Skeletal muscle tissue (tissue), 3 donors: ENCODE measurements at regions not wholly inside any gene's neighbourhood (a gene's known extent, or its start where the extent isn't known, plus 50 kb on each side); places are given as distances from the start of the nearest gene placed in this dataset.

Source experiments
- H3K27ac ChIP-seq: one replicate; pipeline ENCODE4 v1.7.0; 2013; ENCODE audit warnings: mild to moderate bottlenecking, low read depth, low read length, inconsistent platforms
- H3K27me3 ChIP-seq, 3 donors: one replicate each; pipeline ENCODE4 v1.7.0; 2013; ENCODE audit warnings: low read length in 3 of 3; ENCODE audit not compliant: control insufficient read depth in 3 of 3, insufficient read depth in 3 of 3
- H3K36me3 ChIP-seq, 3 donors: one replicate each; pipeline ENCODE4 v1.7.0; 2013; ENCODE audit warnings: low read length in 3 of 3; ENCODE audit not compliant: control insufficient read depth in 3 of 3, insufficient read depth in 3 of 3
- H3K4me1 ChIP-seq, 3 donors: one replicate each; pipeline ENCODE4 v1.7.0; 2013; ENCODE audit warnings: low read length in 3 of 3, mild to moderate bottlenecking in 3 of 3; ENCODE audit not compliant: control insufficient read depth in 3 of 3, insufficient read depth in 3 of 3
- H3K4me3 ChIP-seq, 3 donors: one replicate each; pipeline ENCODE4 v1.7.0; 2013; ENCODE audit warnings: low read length in 3 of 3
- H3K9ac ChIP-seq, 3 donors: one replicate each; pipeline ENCODE4 v1.7.0; 2013; ENCODE audit warnings: low read length in 3 of 3, mild to moderate bottlenecking in 3 of 3, moderate library complexity in 2 of 3, low read depth in 1 of 3
- H3K9me3 ChIP-seq, 3 donors: one replicate each; pipeline ENCODE4 v1.7.0; 2013; ENCODE audit warnings: low read length in 3 of 3; ENCODE audit not compliant: control insufficient read depth in 3 of 3
- donor health status: Osteomylitis.

DNA sequence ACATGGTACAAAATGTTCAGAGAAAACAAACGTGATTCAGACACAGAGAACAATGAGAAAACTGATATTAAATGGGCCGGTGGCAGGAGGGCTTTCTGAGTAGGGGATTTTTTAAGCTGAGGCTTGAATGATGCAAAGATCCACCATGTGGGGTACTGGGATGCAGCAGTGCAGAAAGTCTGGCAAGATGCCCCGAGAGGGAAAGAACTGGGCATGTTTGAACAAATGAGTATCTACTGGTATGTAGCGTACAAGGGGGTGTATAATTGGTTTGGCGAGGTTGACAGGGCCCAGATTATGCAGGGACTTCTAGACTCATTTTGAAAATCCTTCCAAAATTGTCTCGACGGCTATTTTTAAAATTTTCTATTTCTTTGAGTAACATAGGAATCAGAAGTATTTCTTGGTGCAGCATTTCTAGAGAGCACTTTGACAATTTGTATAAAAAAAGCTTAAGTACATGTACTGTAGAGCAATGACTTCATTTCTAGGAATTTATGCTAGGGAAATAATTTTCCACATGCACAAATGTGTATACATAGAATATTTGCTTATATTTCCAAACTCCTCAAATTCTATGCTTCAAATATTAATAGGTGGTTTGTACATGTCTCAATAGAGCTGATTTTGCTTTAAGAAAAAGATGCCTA is 119.6 kb upstream of the DOK5 start:
- Histone ChIP-seq H3K9ac (no peak overlapping the region), H3K36me3 (no peaks in the 10 kb centered on the region), H3K4me1 (no peaks in the 10 kb centered on the region), H3K27ac (no peak overlapping the region), H3K27me3 (no peaks in the 10 kb centered on the region), H3K4me3 (no peak overlapping the region), H3K9me3 (no peaks in the 10 kb centered on the region)

DNA sequence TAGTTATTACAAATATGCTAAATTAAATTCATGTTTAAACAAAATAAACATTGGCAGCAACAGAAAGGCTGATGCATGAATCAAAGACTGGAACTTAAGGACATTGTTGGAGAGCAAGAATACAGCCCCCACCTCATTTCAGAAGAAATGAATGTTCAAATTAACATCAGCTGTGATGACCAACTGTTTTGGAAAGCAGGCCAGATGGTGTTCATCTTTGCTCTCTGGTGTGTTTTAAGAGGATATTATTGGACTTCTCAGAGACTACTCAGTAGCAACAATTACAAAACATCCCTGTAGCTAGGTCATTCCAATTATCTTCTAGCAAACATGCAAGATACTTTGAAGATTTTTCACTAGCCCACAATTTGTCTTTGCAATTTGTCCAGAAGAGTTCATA is 118.6 kb upstream of the DOK5 start:
- no peaks in the 10 kb centered on the region for H3K9me3 ChIP-seq
- no peaks in the 10 kb centered on the region for H3K27me3 ChIP-seq
- no peak overlapping the region for H3K27ac ChIP-seq
- H3K4me1 ChIP-seq, result no peaks in the 10 kb centered on the region
- H3K4me3 ChIP-seq, result no peak overlapping the region
- no peak overlapping the region for H3K9ac ChIP-seq
- H3K36me3 ChIP-seq, result no peaks in the 10 kb centered on the region

DNA sequence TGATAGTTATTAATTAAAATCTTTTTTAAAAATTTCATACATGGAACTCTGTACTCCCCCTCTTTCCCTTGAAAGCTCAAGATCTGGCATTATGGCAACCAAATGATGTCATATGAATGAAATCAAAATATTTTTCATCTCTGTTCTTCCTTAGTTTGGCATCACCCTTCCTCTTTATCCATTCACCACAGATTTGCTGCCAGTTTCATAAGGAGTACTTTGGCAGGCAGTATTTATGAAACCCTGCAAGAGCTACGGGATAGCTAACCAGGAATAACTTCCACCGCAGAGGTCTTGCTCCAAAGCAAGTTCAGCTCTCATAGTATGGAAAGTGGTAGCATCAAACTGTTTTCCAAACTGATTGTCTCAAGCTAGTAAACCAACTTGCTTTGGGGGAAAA is 113.9 kb upstream of the DOK5 start:
- Histone ChIP-seq H3K4me1 (no peaks in the 10 kb centered on the region), H3K4me3 (no peak overlapping the region), H3K27ac (no peak overlapping the region), H3K9ac (no peak overlapping the region), H3K36me3 (no peaks in the 10 kb centered on the region), H3K9me3 (no peaks in the 10 kb centered on the region), H3K27me3 (no peaks in the 10 kb centered on the region)

DNA sequence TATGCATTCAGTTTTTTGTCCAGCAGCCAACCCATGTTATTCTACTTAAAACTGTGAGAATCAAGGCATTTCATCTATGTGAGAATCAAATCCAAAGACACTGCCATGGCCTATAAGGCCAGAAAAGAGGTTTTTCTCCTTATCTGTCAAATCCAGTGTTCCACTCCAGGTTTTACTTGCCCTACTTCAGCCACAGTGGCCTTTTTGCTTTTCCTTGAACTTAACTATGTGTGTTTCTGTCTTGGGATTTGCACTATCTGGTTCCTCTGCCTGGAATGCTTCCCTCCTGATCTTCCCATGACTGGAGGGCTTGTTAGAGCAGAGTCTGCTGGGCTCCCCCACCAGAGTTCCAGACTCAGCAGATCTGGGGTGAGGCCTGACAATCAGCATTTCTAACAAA is 113.1 kb upstream of the DOK5 start:
- H3K27ac ChIP-seq, result no peak overlapping the region
- no peak overlapping the region for H3K4me3 ChIP-seq
- H3K9ac ChIP-seq, result no peak overlapping the region
- no peaks in the 10 kb centered on the region for H3K9me3 ChIP-seq
- H3K36me3 ChIP-seq, result no peaks in the 10 kb centered on the region
- no peaks in the 10 kb centered on the region for H3K27me3 ChIP-seq
- no peaks in the 10 kb centered on the region for H3K4me1 ChIP-seq

DNA sequence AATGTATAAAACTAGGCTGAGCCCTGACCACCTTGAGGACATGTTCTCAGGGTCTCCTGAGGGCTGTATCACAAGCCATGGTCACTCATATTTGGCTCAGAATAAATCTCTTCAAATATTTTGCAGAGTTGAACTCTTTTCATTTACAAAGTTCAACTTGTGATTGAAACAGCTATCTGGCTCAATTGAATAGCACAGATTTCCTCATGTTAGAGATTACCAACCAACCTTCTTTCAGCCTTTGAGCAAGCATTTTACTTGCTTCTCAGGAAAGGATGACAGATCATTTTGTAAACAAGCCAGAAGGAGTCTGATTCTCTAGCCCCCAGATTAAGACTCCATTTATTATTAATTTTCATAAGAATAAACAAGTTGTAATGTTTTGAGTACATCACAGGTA is 111.0 kb upstream of the DOK5 start:
- Histone ChIP-seq H3K4me3 (no peak overlapping the region), H3K27ac (no peak overlapping the region), H3K9ac (no peak overlapping the region), H3K27me3 (no peaks in the 10 kb centered on the region), H3K36me3 (no peaks in the 10 kb centered on the region), H3K4me1 (no peaks in the 10 kb centered on the region), H3K9me3 (no peaks in the 10 kb centered on the region)

DNA sequence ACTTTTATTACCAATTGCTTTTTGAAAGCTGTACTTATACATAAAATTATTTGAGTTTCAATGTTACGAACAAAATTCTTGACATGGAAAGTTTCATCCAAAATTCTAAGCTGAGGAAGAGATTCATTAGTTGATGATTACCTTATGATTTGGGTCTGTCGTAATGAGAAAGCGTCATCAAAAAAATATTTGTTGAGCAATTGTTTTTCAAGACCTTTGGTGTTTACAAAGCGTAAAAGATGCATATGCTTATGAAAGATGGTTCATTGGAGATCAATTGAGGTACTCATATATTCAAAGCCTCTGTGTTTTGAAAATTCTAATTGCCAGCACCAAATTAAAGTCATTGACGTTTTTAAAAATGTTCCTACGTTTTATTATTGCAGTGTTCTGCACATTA is 110.5 kb upstream of the DOK5 start:
- Histone ChIP-seq H3K4me3 (no peak overlapping the region), H3K4me1 (no peaks in the 10 kb centered on the region), H3K36me3 (no peaks in the 10 kb centered on the region), H3K27ac (no peak overlapping the region), H3K27me3 (no peaks in the 10 kb centered on the region), H3K9ac (no peak overlapping the region), H3K9me3 (no peaks in the 10 kb centered on the region)

DNA sequence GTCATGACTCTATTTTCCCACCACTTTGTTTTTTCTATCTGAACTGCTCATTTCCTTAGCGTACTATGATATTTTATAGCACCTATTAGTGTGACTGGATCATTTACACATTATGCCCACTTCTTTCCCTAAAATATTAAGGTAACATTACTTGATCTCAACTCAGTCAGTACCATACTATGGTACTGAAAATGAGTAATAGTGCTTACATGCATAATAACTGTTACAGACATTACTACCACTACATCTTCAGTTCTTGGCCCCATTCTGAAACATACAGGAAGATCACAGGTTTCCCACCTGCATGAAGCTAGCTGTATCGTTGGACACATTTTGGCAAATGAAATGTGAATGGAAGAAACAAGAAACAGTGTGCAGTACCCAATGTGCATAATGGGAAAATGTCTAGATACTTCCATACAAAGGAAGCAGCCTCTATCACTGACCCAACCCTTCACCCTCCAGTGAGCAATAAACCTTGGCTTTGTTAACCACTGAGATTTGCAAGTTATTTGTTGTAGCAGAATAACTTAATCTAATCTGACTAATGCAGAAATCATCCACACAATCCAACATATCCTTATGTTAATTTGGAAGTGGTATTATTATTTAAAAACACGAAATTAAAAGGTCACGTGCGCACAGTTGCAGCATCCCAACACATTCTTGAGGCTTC is 108.6 kb upstream of the DOK5 start:
- no peak overlapping the region for H3K27ac ChIP-seq
- no peak overlapping the region for H3K9ac ChIP-seq
- no peaks in the 10 kb centered on the region for H3K36me3 ChIP-seq
- no peak overlapping the region for H3K4me3 ChIP-seq
- H3K4me1 ChIP-seq, result no peaks in the 10 kb centered on the region
- H3K9me3 ChIP-seq, result no peaks in the 10 kb centered on the region
- H3K27me3 ChIP-seq, result no peaks in the 10 kb centered on the region

DNA sequence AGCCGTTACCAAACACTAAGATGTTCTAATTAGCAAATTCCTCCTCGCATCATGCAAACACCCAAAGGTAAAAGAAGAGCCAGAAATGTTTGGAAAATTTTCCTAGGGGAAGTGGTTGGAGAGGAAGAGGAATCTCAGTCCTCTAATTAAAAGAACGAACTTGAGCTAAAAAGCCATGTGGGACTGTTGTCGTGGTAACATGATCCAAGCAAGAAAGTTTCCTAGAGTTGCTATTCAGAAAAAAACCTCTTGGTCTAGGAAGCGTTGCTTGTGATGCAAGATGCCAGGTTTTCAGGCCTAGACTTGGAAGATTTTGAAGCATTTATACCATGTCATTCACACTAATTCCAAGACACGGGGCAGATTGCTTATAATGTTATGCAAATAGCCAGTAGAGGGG is 106.8 kb upstream of the DOK5 start:
- H3K9me3 ChIP-seq, result no peaks in the 10 kb centered on the region
- H3K9ac ChIP-seq, result no peak overlapping the region
- no peaks in the 10 kb centered on the region for H3K4me1 ChIP-seq
- H3K27me3 ChIP-seq, result no peaks in the 10 kb centered on the region
- no peak overlapping the region for H3K4me3 ChIP-seq
- H3K27ac ChIP-seq, result no peak overlapping the region
- H3K36me3 ChIP-seq, result no peaks in the 10 kb centered on the region

DNA sequence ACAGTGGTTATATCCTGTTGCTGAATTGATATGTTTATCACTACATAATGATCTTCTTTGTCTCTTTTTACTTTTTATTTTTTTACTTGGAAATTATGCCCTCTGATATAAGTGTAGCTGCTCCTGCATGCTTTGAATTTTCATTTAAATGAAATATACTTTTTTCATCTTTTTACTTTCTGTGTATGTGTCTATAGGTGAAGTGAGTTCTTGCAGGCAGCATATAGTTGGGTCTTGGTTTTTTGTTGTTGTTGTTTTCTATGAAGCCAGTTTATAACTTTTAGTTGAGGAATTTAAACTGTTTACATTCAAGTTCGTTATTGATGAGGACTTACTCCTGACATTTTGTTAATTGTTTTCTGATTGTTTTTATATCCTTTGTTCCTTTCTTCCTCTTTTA is 103.1 kb upstream of the DOK5 start:
- H3K27me3 ChIP-seq, result no peaks in the 10 kb centered on the region
- H3K4me1 ChIP-seq, result no peaks in the 10 kb centered on the region
- no peak overlapping the region for H3K9ac ChIP-seq
- H3K9me3 ChIP-seq, result no peaks in the 10 kb centered on the region
- H3K4me3 ChIP-seq, result no peak overlapping the region
- H3K27ac ChIP-seq, result no peak overlapping the region
- H3K36me3 ChIP-seq, result no peaks in the 10 kb centered on the region

DNA sequence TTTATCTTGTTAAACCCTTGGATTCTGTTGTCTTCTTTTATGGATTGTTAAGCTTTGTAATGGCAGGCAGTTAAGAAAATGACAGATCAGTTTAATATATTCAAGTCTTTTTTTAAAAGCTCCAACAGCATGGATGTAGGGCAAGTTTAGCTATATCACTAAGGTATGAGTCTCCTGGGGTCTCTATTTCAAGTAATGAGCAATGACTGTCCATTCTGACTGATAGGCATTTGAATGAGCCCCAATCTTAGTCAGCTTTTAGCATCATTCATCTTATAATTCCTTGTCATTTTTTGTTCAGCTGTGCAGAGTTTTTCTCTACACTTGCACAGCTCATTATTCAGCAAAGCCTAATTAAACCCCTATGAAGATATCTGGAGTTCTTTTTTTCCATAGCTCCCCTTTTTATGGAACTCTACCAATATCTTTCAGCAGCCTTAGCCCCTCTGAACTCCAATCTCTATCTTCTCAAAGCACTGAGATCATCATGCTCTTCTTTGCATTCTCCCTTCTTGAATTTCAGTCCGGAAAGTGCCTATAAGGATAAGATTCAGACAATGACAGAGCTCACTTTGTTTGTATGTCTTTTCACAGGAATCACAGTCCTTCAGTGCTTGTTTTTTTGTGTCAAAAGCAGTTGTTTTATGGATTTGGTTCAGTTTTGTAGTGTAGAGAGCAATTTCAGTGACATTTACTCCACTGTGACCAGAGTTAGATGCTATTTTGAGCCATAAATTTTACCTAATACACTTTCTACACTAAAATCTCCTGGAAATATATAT is 97.2 kb upstream of the DOK5 start:
- Histone ChIP-seq H3K27ac (no peak overlapping the region), H3K36me3 (no peaks in the 10 kb centered on the region), H3K9ac (no peak overlapping the region), H3K27me3 (no peaks in the 10 kb centered on the region), H3K9me3 (no peaks in the 10 kb centered on the region), H3K4me1 (no peaks in the 10 kb centered on the region), H3K4me3 (no peak overlapping the region)
